Activated CD8-positive, alpha-beta memory T cell treated with anti-CD3 and anti-CD28 coated beads for 48 hours (primary cell): ENCODE measurements at regions not wholly inside any gene's neighbourhood (a gene's known extent, or its start where the extent isn't known, plus 50 kb on each side); places are given as distances from the start of the nearest gene placed in this dataset.

Source experiments
- DNase-seq, 3 experiments: peaks; one replicate each; pipeline ENCODE4 v3.0.0-alpha.2; 2020; ENCODE audit warnings: low read depth in 2 of 3, low spot score in 2 of 3

DNA sequence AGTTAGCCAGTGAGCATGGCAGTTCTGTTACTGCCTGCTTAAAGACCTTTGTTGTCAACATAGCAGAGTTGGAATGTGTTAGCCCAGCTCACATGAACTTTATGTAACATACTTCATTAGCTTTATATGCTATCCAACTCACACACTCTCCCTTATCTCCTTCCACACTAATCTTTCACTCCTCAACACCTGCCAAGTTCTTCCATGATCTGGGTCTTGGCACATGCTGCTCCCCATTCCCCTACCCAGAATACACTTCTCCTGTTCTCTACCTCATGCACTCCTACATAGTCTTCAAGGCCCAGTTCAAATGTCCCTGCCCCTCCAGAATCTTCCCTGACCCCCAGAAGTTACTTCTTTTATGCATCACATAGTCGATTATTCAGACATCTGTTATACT, 179.3 kb downstream of the KATNAL1 start:
- DNase-seq: no peak

DNA sequence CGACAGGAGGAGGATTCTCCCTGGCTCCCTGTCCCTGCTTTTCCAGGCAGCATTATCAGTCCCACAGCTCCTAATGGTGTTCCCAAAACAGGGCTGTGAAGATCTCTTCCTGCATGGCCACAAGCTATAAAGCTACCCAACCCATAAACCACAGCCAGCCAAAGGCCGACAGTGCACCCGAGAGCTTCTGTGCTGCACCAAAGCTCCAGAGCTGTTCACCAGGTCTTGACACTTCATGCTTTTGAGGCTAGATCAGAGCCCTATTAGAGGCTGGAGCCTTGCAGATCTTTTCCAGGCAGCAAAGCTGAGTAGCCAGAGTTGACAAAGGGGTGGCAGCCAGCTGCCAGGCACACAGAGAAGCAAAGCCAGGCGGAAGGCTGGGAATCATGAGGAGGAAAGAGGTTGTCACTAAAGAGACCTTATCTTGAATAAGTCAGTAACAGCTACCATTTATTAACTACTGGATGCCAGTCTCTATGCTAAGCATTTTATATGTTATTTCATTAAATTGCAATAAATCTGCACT, 180.4 kb downstream of the KATNAL1 start:
- no peak for DNase-seq

GRCh38 chr13:30125422-30126073, 181.8 kb downstream of the KATNAL1 start:
- DNase-seq: no peak

DNA sequence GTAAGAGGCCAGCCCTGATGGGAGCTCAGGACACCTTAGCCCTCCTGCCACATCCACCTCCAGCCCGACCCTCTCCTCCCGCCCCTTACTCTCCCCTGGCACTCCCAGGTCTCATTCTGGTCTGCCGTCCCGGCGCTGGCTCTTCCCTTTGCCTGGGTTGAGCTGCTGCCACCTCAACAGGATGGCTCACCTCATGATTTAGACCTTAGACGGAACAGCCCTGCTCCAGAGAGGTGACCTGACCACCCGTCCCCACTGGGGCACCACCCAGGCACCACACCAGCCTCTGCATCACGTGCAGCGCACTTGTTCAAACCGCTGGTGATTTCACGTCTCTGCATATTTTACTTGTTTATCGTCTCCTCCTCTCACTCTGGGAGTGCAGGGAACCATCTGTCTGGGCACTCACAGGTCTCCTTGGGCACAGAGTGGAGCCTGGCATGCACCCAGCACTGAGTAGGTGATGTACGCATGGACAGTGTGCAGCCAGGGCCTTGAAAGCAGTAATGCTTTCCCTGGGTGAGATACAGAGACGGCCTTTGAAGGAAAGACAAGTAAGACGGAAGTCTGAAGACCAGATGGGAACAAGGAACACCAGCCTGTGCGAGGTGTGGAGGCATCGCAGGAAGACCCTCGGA, 183.1 kb downstream of the KATNAL1 start:
- DNase-seq: no peak

DNA sequence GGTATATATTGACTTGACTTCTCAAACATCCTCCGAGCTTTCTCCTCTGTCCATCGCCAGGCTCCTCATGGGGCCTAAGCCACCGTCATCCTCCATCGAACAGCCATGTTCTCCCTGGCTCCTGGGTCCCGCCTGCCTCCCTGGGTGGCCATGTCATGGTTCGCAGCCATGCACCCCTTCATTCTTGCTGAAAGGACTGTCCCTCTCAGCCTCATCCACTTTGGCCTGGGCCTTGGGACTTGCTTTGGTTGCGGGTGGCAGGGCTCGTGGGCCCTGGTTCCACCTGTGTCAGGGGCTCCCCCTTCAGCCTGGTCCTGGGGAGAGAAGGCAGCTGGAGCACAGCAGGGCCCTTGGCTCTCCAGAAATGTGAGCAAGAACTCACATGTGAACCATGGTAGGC, 183.8 kb downstream of the KATNAL1 start:
- DNase-seq: no peak

- DNase-seq: no peak
Observed at GRCh38 chr13:30121666-30122065, 185.7 kb downstream of the KATNAL1 start.

GRCh38 chr13:30121244-30121643, 186.1 kb downstream of the KATNAL1 start:
- no peak for DNase-seq

DNA sequence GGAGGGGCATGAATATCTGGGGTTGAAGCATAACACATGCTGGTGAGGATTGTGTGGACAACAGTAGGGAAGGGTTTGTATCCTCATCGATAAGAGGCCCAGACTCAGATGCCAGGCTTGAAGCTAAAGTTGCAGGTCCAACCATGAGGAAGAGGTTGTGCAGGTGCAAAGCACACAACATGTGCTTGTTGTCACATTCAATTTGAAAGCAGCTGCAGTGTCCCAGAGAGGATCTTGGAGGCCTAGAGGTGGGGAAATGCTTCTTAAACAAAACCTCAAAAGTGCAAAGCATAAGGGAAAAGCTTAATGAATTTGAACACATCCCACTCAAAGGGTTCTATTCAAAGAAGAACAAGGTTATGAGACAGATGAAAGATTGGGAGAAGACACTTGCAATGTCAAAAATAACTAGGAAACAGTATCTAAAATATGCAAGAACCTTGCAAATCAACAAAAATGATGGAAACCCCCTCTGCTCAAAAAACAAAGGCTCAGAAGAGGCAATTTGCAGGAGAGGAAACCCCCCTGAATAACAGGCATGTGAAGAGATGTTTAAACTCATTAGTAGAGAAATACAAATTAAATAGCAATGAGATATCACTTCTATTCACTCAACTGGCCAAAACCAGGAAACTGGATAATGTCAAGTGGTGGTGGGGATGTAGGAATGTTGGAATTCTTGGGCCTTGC, 187.1 kb downstream of the KATNAL1 start:
- DNase-seq: no peak

DNA sequence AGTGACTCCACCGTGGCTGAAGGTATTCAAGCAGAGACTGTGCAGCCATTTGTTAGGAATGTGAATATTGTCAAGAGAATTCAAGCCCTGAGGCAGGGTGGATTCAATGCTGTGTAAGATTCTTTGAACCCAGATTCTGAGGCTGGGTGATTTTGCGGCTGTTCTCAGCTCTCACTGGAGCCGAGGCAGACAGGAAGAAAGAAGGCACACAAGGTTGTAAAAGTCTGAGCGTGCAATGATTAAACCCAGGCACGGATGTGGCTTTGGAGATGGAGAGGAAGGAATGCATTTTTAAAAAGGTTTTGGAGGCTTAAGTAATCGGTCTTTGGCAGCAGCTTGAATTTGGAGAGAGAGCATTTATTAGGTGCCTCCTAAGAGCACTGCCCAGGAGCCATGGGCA, 187.9 kb downstream of the KATNAL1 start:
- DNase-seq: no peak

GRCh38 chr13:30116379-30116778, 191.0 kb downstream of the KATNAL1 start:
- no peak for DNase-seq

DNA sequence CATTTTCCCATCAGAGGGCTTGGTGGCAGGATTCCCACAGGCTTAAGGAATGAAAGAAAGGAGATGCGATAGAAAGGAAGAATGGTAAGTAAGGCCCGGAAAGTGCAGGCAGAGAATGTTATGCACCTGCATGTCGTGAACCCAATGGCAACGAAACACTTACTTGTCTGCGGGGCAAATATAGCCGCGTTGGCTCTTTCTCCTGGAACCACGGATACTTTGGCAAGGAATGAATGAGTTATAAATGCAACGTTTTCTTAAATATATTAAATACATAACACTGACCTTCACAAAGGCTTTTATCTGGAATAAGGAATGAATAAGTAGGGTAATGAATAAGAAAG, 192.1 kb downstream of the KATNAL1 start:
- DNase-seq: no peak

GRCh38 chr13:30114571-30115256, 192.6 kb downstream of the KATNAL1 start:
- peak; percentile 78 to 93 (median 84) for DNase-seq

- no peak for DNase-seq
Observed at GRCh38 chr13:30113983-30114570, 193.3 kb downstream of the KATNAL1 start.

DNA sequence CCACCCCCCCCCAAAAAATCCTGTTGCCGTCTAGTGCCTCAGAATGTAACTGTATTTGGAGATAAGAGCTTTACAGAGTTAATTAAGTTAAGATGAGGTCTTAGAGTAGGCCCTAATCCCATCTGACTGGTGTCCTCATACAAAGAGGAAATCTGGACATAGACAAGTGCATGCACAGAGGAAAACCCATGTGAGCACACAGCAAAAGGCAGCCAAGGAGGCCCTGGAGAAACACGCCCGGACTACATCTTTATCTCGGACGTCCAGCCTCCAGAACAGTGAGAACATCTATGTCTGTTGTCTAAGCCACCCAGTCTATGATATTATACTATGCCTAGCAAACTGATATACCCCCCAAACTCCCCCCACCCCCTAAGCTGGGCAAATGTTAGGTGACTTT, 193.8 kb downstream of the KATNAL1 start:
- no peak for DNase-seq

DNA sequence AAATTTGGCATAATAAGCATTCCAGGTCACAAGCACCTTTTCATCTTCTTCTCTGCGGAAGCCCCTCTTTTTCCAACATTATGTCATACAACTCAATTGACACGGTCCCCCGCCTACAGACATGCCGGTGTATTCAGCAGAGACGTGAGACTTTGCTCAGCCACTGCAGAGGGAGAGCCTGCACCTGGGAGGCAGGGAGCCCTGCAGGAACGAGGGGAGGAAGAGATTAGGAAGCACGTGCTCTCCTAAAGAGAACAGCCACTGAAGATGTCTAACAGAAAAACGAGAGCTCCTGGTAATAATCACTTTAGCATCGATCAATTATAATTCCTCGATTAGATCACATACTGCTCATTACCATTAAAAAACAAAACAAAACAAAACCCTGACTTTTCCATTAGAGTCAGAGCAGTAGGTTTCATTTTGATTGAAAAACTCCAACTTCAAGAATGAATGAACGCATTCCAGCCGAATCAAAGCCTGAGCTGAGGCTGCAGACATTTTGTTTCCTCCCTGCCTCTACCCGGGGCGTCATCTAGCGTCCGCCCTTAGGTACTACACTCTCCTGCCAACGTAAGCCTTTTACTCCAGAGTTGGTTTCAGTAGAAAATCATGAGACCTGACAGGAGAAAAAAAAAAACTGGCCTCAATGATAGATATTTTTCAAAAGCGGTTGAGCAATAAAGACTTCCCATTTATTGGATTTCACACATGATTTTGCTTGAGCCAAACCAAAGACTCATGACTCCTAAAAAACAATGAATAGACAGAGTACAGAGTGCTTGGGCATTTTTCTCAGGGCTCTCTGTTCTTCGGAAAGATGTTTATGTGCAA, 194.5 kb downstream of the KATNAL1 start:
- peak in 2 of 3 experiments; percentile 40 to 45 for DNase-seq

GRCh38 chr13:30111810-30112209, 195.5 kb downstream of the KATNAL1 start:
- DNase-seq: no peak

GRCh38 chr13:30110301-30111070, 196.9 kb downstream of the KATNAL1 start:
- no peak for DNase-seq

- no peak for DNase-seq
Observed at GRCh38 chr13:30109471-30110135, 197.7 kb downstream of the KATNAL1 start.

DNA sequence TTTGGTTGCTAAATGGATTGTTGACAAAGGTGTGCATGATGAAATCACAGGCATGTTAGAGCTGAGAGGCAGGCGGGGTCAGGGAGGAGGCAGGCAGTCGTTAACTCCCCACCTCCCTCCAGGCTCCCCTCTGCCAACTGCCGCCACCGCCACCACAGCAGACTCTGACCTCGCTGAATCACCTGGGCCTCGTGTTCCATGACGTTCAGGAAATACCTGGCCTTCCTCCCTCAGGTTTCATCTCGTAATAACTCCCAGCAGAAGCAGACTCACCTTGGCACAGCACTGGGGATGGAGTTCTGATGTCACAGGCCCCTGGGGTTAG, 198.5 kb downstream of the KATNAL1 start:
- no peak for DNase-seq
